ENCODE measurements at regions not wholly inside any gene's neighbourhood (a gene's known extent, or its start where the extent isn't known, plus 50 kb on each side); places are given as distances from the start of the nearest gene placed in this dataset.

GRCh38 chr12:125435871-125436270 lies 370.6 kb downstream of the AACS start:
- DNase-seq: no peak

- DNase-seq: no peak
Observed at GRCh38 chr12:125436686-125437085, 371.5 kb downstream of the AACS start.

- DNase-seq: no peak
Observed at GRCh38 chr12:125440399-125440798, 375.2 kb downstream of the AACS start.

GRCh38 chr12:125443341-125443740 lies 378.1 kb downstream of the AACS start:
- DNase-seq: no peak

- no peak for DNase-seq
Observed at GRCh38 chr12:125451408-125451807, 386.2 kb downstream of the AACS start.

- DNase-seq: no peak
Observed at GRCh38 chr12:125453751-125454150, 388.5 kb downstream of the AACS start.

- no peak for DNase-seq
Observed at GRCh38 chr12:125454291-125454690, 389.1 kb downstream of the AACS start.

GRCh38 chr12:125454786-125455480 lies 389.7 kb downstream of the AACS start:
- DNase-seq: no peak

GRCh38 chr12:125455556-125455955 lies 390.3 kb downstream of the AACS start:
- no peak for DNase-seq

GRCh38 chr12:125458552-125459268 lies 393.5 kb downstream of the AACS start:
- DNase-seq: no peak

GRCh38 chr12:125461831-125462230 lies 396.6 kb downstream of the AACS start:
- DNase-seq: no peak

GRCh38 chr12:125463386-125463785 lies 398.2 kb downstream of the AACS start:
- DNase-seq: no peak

GRCh38 chr12:125467363-125467762 lies 402.1 kb downstream of the AACS start:
- no peak for DNase-seq

GRCh38 chr12:125469683-125470082 lies 404.4 kb downstream of the AACS start:
- DNase-seq: no peak

- no peak for DNase-seq
Observed at GRCh38 chr12:125470838-125471783, 405.9 kb downstream of the AACS start.

GRCh38 chr12:125473501-125473900 lies 408.3 kb downstream of the AACS start:
- no peak for DNase-seq

GRCh38 chr12:125487336-125487735 lies 422.1 kb downstream of the AACS start:
- no peak for DNase-seq

- no peak for DNase-seq
Observed at GRCh38 chr12:125491553-125491952, 426.3 kb downstream of the AACS start.

GRCh38 chr12:125492354-125493270 lies 427.4 kb downstream of the AACS start:
- DNase-seq: no peak

GRCh38 chr12:125493704-125494308 lies 428.6 kb downstream of the AACS start:
- DNase-seq: no peak

GRCh38 chr12:125503128-125503527 lies 437.9 kb downstream of the AACS start:
- DNase-seq: no peak

GRCh38 chr12:125509195-125509594 lies 444.0 kb downstream of the AACS start:
- DNase-seq: no peak
